ENCODE measurements at regions not wholly inside any gene's neighbourhood (a gene's known extent, or its start where the extent isn't known, plus 50 kb on each side); places are given as distances from the start of the nearest gene placed in this dataset.

- TF ChIP-seq POLR2A (IDR thresholded peaks at IDR 0.05) (no peak), POLR2AphosphoS5 (IDR thresholded peaks at IDR 0.05) (no peak)
Observed at GRCh38 chr3:165279471-165279870, 83.3 kb upstream of the SLITRK3 start.

Data from stomach (tissue), 4 donors.